ENCODE measurements at regions not wholly inside any gene's neighbourhood (a gene's known extent, or its start where the extent isn't known, plus 50 kb on each side); places are given as distances from the start of the nearest gene placed in this dataset.
"Not testable (repeated sequence)": the region's sequence is repeated elsewhere in the genome, so short reads cannot be mapped to it uniquely, and the experiment has no call there.

GRCh38 chr9:12305211-12305610, 388.0 kb upstream of the TYRP1 start:
- no peaks in the 10 kb centered on the region for H3K36me3 ChIP-seq
- intact Hi-C loops (cut with DNase I), result no loop called here
- no peak overlapping the region for H3K27ac ChIP-seq
- TF ChIP-seq, protein P1, sequence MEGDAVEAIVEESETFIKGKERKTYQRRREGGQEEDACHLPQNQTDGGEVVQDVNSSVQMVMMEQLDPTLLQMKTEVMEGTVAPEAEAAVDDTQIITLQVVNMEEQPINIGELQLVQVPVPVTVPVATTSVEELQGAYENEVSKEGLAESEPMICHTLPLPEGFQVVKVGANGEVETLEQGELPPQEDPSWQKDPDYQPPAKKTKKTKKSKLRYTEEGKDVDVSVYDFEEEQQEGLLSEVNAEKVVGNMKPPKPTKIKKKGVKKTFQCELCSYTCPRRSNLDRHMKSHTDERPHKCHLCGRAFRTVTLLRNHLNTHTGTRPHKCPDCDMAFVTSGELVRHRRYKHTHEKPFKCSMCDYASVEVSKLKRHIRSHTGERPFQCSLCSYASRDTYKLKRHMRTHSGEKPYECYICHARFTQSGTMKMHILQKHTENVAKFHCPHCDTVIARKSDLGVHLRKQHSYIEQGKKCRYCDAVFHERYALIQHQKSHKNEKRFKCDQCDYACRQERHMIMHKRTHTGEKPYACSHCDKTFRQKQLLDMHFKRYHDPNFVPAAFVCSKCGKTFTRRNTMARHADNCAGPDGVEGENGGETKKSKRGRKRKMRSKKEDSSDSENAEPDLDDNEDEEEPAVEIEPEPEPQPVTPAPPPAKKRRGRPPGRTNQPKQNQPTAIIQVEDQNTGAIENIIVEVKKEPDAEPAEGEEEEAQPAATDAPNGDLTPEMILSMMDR (IDR thresholded peaks at IDR 0.05), result no peak
- H3K9me3 ChIP-seq, result no peaks in the 10 kb centered on the region
- no peak for DNase-seq
- no peaks in the 10 kb centered on the region for H3K27me3 ChIP-seq
- H3K4me1 ChIP-seq, result no peaks in the 10 kb centered on the region
- no peak for ATAC-seq
- no peak overlapping the region for H3K4me3 ChIP-seq

- TF ChIP-seq, protein P1 (IDR thresholded peaks at IDR 0.05), result no peak
- ATAC-seq (no peak), DNase-seq (no peak)
- Histone ChIP-seq H3K27ac (no peak overlapping the region), H3K9me3 (no peaks in the 10 kb centered on the region), H3K4me3 (no peak overlapping the region), H3K36me3 (no peaks in the 10 kb centered on the region), H3K27me3 (no peaks in the 10 kb centered on the region), H3K4me1 (no peaks in the 10 kb centered on the region)
- intact Hi-C loops (cut with DNase I), result no loop called here
Measured at GRCh38 chr9:12314589-12314988, 378.6 kb upstream of the TYRP1 start.

- no peaks in the 10 kb centered on the region for H3K9me3 ChIP-seq
- H3K4me1 ChIP-seq, result no peaks in the 10 kb centered on the region
- intact Hi-C loops (cut with DNase I), result no loop called here
- DNase-seq, result no peak
- ATAC-seq, result no peak
- no peak overlapping the region for H3K27ac ChIP-seq
- no peaks in the 10 kb centered on the region for H3K27me3 ChIP-seq
- H3K4me3 ChIP-seq, result no peak overlapping the region
- H3K36me3 ChIP-seq, result no peaks in the 10 kb centered on the region
- TF ChIP-seq, protein P1 (IDR thresholded peaks at IDR 0.05), result no peak
Measured at GRCh38 chr9:12318732-12319685, 374.2 kb upstream of the TYRP1 start.

DNA sequence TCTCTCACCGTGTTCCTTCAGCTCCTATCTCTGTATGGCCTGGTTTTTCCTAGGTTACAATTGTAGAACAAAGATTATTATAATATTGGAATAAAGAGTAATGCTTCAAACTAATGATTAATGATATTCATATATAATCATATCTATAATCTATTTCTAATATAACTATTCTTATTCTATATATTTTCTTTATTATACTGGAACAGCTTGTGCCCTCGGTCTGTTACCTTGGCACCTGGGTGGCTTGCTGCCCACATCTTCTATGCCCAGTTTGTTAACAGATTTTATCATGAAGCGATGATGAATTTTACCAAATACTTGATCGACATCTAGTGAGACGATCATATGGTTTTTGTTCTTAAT, 363.6 kb upstream of the TYRP1 start:
- intact Hi-C loops (cut with DNase I), result no loop called here
- TF ChIP-seq, protein P1 (IDR thresholded peaks at IDR 0.05), result no peak
- H3K36me3 ChIP-seq, result no peaks in the 10 kb centered on the region
- no peaks in the 10 kb centered on the region for H3K4me1 ChIP-seq
- no peak overlapping the region for H3K27ac ChIP-seq
- H3K9me3 ChIP-seq, result no peaks in the 10 kb centered on the region
- ATAC-seq, result no peak
- H3K4me3 ChIP-seq, result no peak overlapping the region
- no peak for DNase-seq
- H3K27me3 ChIP-seq, result no peaks in the 10 kb centered on the region

GRCh38 chr9:12333966-12334365, 359.2 kb upstream of the TYRP1 start:
- H3K4me1 ChIP-seq; DNase-seq; intact Hi-C loops (cut with DNase I); H3K27ac ChIP-seq; H3K9me3 ChIP-seq; H3K27me3 ChIP-seq; H3K36me3 ChIP-seq; H3K4me3 ChIP-seq; ATAC-seq: not testable (repeated sequence)

All from left lung (tissue), 4 donors.